DND-41 (cell line): ENCODE measurements at regions not wholly inside any gene's neighbourhood (a gene's known extent, or its start where the extent isn't known, plus 50 kb on each side); places are given as distances from the start of the nearest gene placed in this dataset.

ENCODE experiments used
- ATAC-seq: fragments of 200-7000 bp; cut with Tn5 transposase; 3 replicates; pipeline ENCODE4 v1.9.1; 2021; ENCODE audit warnings: low read depth; ENCODE audit not compliant: insufficient read depth
- DNase-seq: peaks from one replicate; pipeline ENCODE4 v3.0.0-alpha.2; 2020
- H2AFZ ChIP-seq: 2 replicates; pipeline ENCODE4 v1.6.0; 2012; ENCODE audit warnings: low read depth, low read length
- H3K27ac ChIP-seq: 2 replicates; pipeline ENCODE4 v1.5.1; 2012; ENCODE audit warnings: low read length, inconsistent platforms
- H3K27me3 ChIP-seq: fragments of 200-600 bp; sonication (generic); 2 replicates; pipeline ENCODE4 v1.6.0; 2012; ENCODE audit warnings: low read length, mild to moderate bottlenecking, inconsistent platforms; ENCODE audit not compliant: insufficient read depth, poor library complexity
- H3K36me3 ChIP-seq: 2 replicates; pipeline ENCODE4 v1.5.1; 2012; ENCODE audit warnings: low read length, inconsistent platforms; ENCODE audit not compliant: insufficient read depth
- H3K4me1 ChIP-seq: 2 replicates; pipeline ENCODE4 v1.5.1; 2012; ENCODE audit warnings: mild to moderate bottlenecking, low read length; ENCODE audit not compliant: insufficient read depth
- H3K4me2 ChIP-seq: 2 replicates; pipeline ENCODE4 v1.6.0; 2012; ENCODE audit warnings: mild to moderate bottlenecking, moderate library complexity, low read length, inconsistent platforms; ENCODE audit not compliant: insufficient read depth
- H3K4me3 ChIP-seq, 2 experiments: fragments of 200-600 bp in 1 of 2; shearing (Covaris generic) in 1 of 2; 2 replicates each; pipeline ENCODE4 v1.5.1; 2012 to 2016; ENCODE audit warnings: inconsistent platforms in 2 of 2, low read length in 2 of 2, mild to moderate bottlenecking in 2 of 2, low read depth in 1 of 2, moderate library complexity in 1 of 2
- H3K79me2 ChIP-seq: 2 replicates; pipeline ENCODE4 v1.6.0; 2012; ENCODE audit warnings: low read length, inconsistent platforms; ENCODE audit not compliant: insufficient read depth
- H3K9ac ChIP-seq: 2 replicates; pipeline ENCODE4 v1.6.0; 2012; ENCODE audit warnings: low read depth, mild to moderate bottlenecking, inconsistent platforms, low read length, moderate library complexity
- H3K9me3 ChIP-seq: 2 replicates; pipeline ENCODE4 v1.5.1; 2012; ENCODE audit warnings: low read length, moderate library complexity, mild to moderate bottlenecking, inconsistent platforms; ENCODE audit not compliant: insufficient read depth, severe bottlenecking
- H4K20me1 ChIP-seq: 2 replicates; pipeline ENCODE4 v1.6.0; 2012; ENCODE audit warnings: low read length; ENCODE audit not compliant: insufficient read depth
- EZH2 ChIP-seq: IDR thresholded peaks from 3 replicates; pipeline ENCODE4 v1.6.1; 2012; ENCODE audit warnings: borderline replicate concordance, low read depth, mild to moderate bottlenecking, moderate library complexity, low read length, inconsistent platforms; ENCODE audit not compliant: severe bottlenecking
- TF ChIP-seq, protein P1 (sequence below): IDR thresholded peaks from 2 replicates; pipeline ENCODE4 v1.5.1; 2012; ENCODE audit warnings: borderline replicate concordance, low read length, moderate library complexity, mild to moderate bottlenecking; ENCODE audit not compliant: poor library complexity, severe bottlenecking; ENCODE audit errors: extremely low read depth

DNA sequence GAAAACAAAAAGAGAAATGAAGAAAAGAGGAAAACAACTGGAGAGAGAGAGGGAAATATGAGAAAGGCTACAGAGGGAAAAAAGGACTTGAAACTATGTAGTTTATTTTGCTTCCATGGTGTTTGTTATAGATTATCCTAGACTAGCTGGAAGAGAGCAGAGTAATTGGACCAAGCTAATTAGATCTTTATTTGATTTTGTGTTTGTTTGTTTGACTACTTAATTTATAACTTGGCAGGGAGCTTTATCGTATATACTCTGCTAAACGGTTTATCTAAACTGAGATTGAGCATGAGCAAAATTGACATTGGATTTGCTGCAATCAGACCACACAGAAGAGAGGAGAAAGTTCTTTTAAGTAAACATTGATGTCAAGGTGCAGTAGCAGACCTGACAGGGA lies 443.8 kb upstream of the USP24 start:
- Histone ChIP-seq H4K20me1 (no peaks in the 10 kb centered on the region), H3K36me3 (no peaks in the 10 kb centered on the region), H3K79me2 (no peaks in the 10 kb centered on the region), H3K9me3 (peaks cover 9% of the 10 kb centered on the region), H3K4me2 (no peak overlapping the region), H3K4me1 (no peaks in the 10 kb centered on the region), H3K27ac (no peak overlapping the region), H3K9ac (no peak overlapping the region), H3K4me3 (no peak overlapping the region), H3K27me3 (no peaks in the 10 kb centered on the region), H2AFZ (no peak overlapping the region)
- ATAC-seq (no peak), DNase-seq (no peak)
- TF ChIP-seq EZH2: no peak
- TF ChIP-seq, protein P1, sequence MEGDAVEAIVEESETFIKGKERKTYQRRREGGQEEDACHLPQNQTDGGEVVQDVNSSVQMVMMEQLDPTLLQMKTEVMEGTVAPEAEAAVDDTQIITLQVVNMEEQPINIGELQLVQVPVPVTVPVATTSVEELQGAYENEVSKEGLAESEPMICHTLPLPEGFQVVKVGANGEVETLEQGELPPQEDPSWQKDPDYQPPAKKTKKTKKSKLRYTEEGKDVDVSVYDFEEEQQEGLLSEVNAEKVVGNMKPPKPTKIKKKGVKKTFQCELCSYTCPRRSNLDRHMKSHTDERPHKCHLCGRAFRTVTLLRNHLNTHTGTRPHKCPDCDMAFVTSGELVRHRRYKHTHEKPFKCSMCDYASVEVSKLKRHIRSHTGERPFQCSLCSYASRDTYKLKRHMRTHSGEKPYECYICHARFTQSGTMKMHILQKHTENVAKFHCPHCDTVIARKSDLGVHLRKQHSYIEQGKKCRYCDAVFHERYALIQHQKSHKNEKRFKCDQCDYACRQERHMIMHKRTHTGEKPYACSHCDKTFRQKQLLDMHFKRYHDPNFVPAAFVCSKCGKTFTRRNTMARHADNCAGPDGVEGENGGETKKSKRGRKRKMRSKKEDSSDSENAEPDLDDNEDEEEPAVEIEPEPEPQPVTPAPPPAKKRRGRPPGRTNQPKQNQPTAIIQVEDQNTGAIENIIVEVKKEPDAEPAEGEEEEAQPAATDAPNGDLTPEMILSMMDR: no peak

DNA sequence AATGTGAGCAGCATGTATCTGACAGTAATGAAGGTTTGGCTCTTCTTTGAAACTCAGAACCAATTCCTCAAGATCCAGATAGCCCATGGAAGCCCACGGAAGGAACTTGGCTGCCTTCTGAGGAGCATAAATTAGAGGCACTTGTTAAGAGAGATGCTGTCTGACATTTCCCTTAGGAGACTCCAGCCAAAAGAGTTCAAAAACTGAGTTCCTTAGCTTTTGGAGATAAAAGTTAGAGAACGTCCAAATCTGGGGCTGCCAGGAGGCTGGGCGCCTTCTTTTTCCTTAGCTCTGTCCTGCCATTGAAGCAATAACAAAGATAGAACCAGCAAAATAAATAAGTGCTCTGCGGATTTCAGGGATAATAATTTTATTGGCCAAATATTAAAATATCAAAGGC lies 439.6 kb upstream of the USP24 start:
- Histone ChIP-seq H3K4me1 (no peaks in the 10 kb centered on the region), H3K4me2 (no peak overlapping the region), H3K27me3 (no peaks in the 10 kb centered on the region), H3K36me3 (no peaks in the 10 kb centered on the region), H3K4me3 (no peak overlapping the region), H3K27ac (no peak overlapping the region), H4K20me1 (no peaks in the 10 kb centered on the region), H3K79me2 (no peaks in the 10 kb centered on the region), H2AFZ (no peak overlapping the region), H3K9ac (no peak overlapping the region), H3K9me3 (no peaks in the 10 kb centered on the region)
- TF ChIP-seq, protein P1: no peak
- no peak for TF ChIP-seq EZH2
- DNase-seq: no peak
- no peak for ATAC-seq

DNA sequence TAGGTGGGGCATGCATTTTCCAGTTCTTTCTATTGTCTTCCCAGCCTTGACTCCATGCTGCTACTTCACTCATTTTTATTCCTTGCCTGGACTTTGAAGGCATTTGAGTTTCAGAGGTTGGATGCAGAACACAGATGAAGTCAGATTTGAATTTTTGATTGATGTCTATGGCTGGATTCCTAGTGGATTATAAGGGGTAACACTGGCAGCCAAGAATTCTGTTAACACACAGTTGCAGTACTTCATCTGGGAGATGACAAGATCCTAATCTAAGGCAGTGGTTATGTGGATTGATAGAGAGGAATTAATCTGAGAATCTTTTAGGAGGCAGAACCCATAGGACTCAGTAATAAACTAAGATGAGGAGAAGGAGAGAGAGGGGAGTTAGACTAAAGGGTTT lies 439.0 kb upstream of the USP24 start:
- H3K4me2 ChIP-seq: no peak overlapping the region
- H2AFZ ChIP-seq: no peak overlapping the region
- no peaks in the 10 kb centered on the region for H3K4me1 ChIP-seq
- ATAC-seq (no peak), DNase-seq (no peak)
- H3K79me2 ChIP-seq: no peaks in the 10 kb centered on the region
- no peak overlapping the region for H3K9ac ChIP-seq
- no peaks in the 10 kb centered on the region for H3K36me3 ChIP-seq
- no peaks in the 10 kb centered on the region for H4K20me1 ChIP-seq
- no peak overlapping the region for H3K27ac ChIP-seq
- no peaks in the 10 kb centered on the region for H3K27me3 ChIP-seq
- no peaks in the 10 kb centered on the region for H3K9me3 ChIP-seq
- TF ChIP-seq, protein P1: no peak
- no peak for TF ChIP-seq EZH2
- H3K4me3 ChIP-seq: no peak overlapping the region

DNA sequence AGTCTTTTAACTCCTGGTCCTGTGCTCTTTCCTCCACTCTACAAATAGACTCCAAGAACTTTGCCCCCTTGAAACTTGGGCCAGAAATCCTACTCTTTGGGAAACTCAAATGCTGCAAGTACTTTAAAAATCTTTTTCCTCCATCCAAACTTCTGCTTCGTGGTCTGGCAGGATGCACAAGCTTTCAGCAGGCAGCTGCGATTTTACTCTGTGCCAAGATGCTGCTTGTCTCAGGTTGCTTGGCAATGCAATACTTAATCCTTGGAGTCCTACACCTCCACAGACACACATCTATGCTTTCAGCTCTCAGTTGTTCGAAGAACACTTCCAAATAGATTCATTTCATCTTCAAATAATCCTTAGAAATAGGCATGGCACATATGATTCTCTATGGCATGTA lies 435.3 kb upstream of the USP24 start:
- no peaks in the 10 kb centered on the region for H3K79me2 ChIP-seq
- no peak overlapping the region for H3K4me3 ChIP-seq
- H3K27ac ChIP-seq: no peak overlapping the region
- no peaks in the 10 kb centered on the region for H3K27me3 ChIP-seq
- H3K4me2 ChIP-seq: no peak overlapping the region
- H3K9ac ChIP-seq: no peak overlapping the region
- H3K9me3 ChIP-seq: no peaks in the 10 kb centered on the region
- TF ChIP-seq EZH2: no peak
- TF ChIP-seq, protein P1: no peak
- H3K36me3 ChIP-seq: no peaks in the 10 kb centered on the region
- H3K4me1 ChIP-seq: no peaks in the 10 kb centered on the region
- no peaks in the 10 kb centered on the region for H4K20me1 ChIP-seq
- DNase-seq (no peak), ATAC-seq (no peak)
- no peak overlapping the region for H2AFZ ChIP-seq
